IMR-90 (cell line): ENCODE measurements at regions not wholly inside any gene's neighbourhood (a gene's known extent, or its start where the extent isn't known, plus 50 kb on each side); places are given as distances from the start of the nearest gene placed in this dataset.

Experiments used
- CTCF ChIP-seq: conservative IDR thresholded peaks from 2 replicates; pipeline ENCODE4 v1.5.1; 2012; ENCODE audit warnings: mild to moderate bottlenecking, low read depth, low read length, improper control_type of control experiment
- RFX5 ChIP-seq: IDR thresholded peaks from 2 replicates; pipeline ENCODE4 v1.8.0; 2012; ENCODE audit warnings: low read depth, mild to moderate bottlenecking, low read length, moderate library complexity

DNA sequence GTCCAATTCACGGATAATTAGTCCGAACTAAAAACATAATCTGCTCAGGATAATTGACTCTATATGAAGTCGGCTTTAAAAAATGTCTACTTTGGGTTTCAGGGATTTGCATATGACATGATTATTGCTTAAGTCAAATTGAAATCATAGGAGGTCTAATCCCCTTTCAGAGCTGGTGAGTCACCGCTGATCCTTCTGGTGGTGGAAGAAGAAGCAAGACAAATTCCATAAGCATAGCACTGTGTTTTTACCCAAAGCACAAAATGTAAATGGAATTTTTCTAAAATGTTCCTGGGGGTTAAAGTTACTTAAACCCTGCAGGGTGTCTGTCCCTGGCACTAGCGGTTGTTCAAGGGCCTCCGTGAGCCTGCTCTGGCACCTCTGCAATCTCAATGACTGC is 460.2 kb downstream of the LRATD1 start:
- TF ChIP-seq CTCF (no peak), RFX5 (no peak)
